Stomach (tissue), 8 donors: ENCODE measurements at regions not wholly inside any gene's neighbourhood (a gene's known extent, or its start where the extent isn't known, plus 50 kb on each side); places are given as distances from the start of the nearest gene placed in this dataset.
A peak's percentile ranks its signal among the peaks of the same experiment; 100 is the strongest.

ENCODE experiments used
- DNase-seq, 2 donors: peaks; one replicate each; pipeline versions ENCODE4 v3.0.0 to v3.0.0-alpha.2; 2013 to 2019
- H3K27ac ChIP-seq, 5 donors: fragments of 200-600 bp in 4 of 5; sonication (generic) in 4 of 5; one replicate each; pipeline ENCODE4 v1.5.1; 2013 to 2019; ENCODE audit warnings: mild to moderate bottlenecking in 1 of 5, moderate library complexity in 1 of 5
- H3K27me3 ChIP-seq, 3 donors: fragments of 200-600 bp; sonication (generic); one replicate each; pipeline ENCODE4 v1.5.1; 2017 to 2019; ENCODE audit warnings: mixed run types in 1 of 3
- H3K36me3 ChIP-seq, 4 donors: fragments of 200-600 bp; sonication (generic); 1 replicate in 3 of 4; 2 replicates in 1 of 4; pipeline ENCODE4 v1.5.1; 2016 to 2019
- H3K4me1 ChIP-seq, 4 donors: fragments of 200-600 bp; sonication (generic); one replicate each; pipeline ENCODE4 v1.5.1; 2016 to 2019
- H3K4me3 ChIP-seq, 4 donors: fragments of 200-600 bp; sonication (generic) in 3 of 4; one replicate each; pipeline ENCODE4 v1.5.1; 2016 to 2019; ENCODE audit warnings: mild to moderate bottlenecking in 1 of 4
- H3K9me3 ChIP-seq, 4 donors: fragments of 200-600 bp; sonication (generic); one replicate each; pipeline ENCODE4 v1.5.1; 2016 to 2019
- EP300 ChIP-seq: sonication (generic); formaldehyde crosslinking; IDR thresholded peaks from one replicate; pipeline ENCODE4 v1.6.1; 2017; ENCODE audit warnings: antibody characterized with exemption
- POLR2A ChIP-seq, 4 donors: fragments of 450-650 bp; IDR thresholded peaks; one replicate each; pipeline ENCODE4 v1.6.1; 2016; ENCODE audit warnings: antibody characterized with exemption in 4 of 4, control low read depth in 2 of 4, mild to moderate bottlenecking in 1 of 4, moderate library complexity in 1 of 4
- POLR2AphosphoS5 ChIP-seq, 3 donors: sonication (generic); formaldehyde crosslinking; IDR thresholded peaks; one replicate each; pipeline ENCODE4 v1.6.1; 2016; ENCODE audit warnings: antibody characterized with exemption in 3 of 3
- WGBS, 5 donors: extraction: QIAGEN DNeasy Blood & Tissue Kit in 3 of 5; methylation state at CpG; one replicate each; pipeline versions ENCODE4 v1.1.5 to v1.1.7; 2013 to 2018; 5-methylcytosine and 5-hydroxymethylcytosine counted together
- intact Hi-C: fragments of 100-400 bp; cut with DNase I; formaldehyde crosslinking; loops from one replicate; pipeline ENCODE4 v1.15.1; 2023; ENCODE audit warnings: low total_unique reads
- TF ChIP-seq, protein P1 (sequence below), 7 experiments: fragments of 450-650 bp in 4 of 7; fragments of 200-600 bp in 3 of 7; sonication (generic) in 3 of 7; IDR thresholded peaks; one replicate each; pipeline ENCODE4 v1.5.1; 2016 to 2019; ENCODE audit warnings: antibody characterized with exemption in 7 of 7, control low read depth in 2 of 7, mild to moderate bottlenecking in 1 of 7
- donor health status: healthy with polysubstance abuse.
- donor health status: Bipolar disorder and iron deficiency.
- donor health status: healthy.

DNA sequence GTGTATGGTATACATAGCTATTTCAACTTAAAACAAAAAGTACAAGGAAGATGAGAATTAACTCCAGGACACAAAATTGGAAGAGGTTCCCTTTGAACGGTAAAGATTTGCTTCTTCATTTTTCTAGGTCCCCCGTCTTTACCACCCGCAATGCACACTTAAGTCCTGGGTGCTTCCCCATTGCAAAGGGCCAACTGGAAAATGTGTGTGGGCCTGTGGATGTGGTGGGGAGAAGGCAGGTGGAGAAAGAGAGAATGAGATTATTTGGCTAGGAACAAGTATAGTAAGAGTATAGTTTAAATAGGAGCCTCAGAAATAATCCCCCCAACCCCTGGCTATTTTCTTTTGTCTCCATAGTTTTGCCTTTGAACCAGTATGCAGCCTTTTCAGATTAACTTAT is 115.4 kb downstream of the HLX start:
- Histone ChIP-seq H3K36me3 (no peaks in the 10 kb centered on the region), H3K27ac (no peak overlapping the region), H3K27me3 (no peaks in the 10 kb centered on the region), H3K4me1 (peaks cover 0 to 12% (median 0%) of the 10 kb centered on the region in 4 donors), H3K4me3 (no peak overlapping the region), H3K9me3 (no peaks in the 10 kb centered on the region)
- WGBS, 5 donors = 82 to 92% (median 90%) methylated on average over 3 of the region's 3 CpGs
- intact Hi-C loops = no loop called here
- TF ChIP-seq POLR2AphosphoS5 (IDR thresholded peaks at IDR 0.05) (no peak), EP300 (no peak), POLR2A (IDR thresholded peaks at IDR 0.05) (no peak)
- TF ChIP-seq, protein P1, sequence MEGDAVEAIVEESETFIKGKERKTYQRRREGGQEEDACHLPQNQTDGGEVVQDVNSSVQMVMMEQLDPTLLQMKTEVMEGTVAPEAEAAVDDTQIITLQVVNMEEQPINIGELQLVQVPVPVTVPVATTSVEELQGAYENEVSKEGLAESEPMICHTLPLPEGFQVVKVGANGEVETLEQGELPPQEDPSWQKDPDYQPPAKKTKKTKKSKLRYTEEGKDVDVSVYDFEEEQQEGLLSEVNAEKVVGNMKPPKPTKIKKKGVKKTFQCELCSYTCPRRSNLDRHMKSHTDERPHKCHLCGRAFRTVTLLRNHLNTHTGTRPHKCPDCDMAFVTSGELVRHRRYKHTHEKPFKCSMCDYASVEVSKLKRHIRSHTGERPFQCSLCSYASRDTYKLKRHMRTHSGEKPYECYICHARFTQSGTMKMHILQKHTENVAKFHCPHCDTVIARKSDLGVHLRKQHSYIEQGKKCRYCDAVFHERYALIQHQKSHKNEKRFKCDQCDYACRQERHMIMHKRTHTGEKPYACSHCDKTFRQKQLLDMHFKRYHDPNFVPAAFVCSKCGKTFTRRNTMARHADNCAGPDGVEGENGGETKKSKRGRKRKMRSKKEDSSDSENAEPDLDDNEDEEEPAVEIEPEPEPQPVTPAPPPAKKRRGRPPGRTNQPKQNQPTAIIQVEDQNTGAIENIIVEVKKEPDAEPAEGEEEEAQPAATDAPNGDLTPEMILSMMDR (IDR thresholded peaks at IDR 0.05) = no peak
- DNase-seq = no peak

DNA sequence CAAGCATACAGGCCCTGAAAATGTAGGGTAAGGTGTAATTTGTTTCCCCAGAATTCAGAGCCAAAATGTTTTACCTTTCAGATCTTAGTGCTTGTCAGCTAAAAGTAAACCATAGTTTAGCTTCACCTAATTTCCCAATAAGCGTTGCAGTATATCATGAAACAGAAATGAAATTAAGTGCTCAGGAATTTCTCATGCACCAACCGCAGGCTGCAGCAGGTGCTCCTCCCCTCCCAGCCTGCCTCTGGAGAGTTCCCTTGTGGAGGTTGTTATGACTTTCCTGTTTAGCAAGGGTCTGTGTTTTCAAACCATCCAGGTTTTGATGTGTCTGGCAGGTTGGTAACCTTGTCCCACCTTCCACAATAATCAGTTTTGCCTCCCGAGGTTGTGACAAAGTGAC is 118.5 kb downstream of the HLX start:
- Histone ChIP-seq H3K4me1 (peaks cover 0 to 1% (median 0%) of the 10 kb centered on the region in 4 donors), H3K9me3 (peaks cover 0 to under 1% (median 0%) of the 10 kb centered on the region in 4 donors), H3K36me3 (no peaks in the 10 kb centered on the region), H3K27me3 (no peaks in the 10 kb centered on the region), H3K4me3 (no peak overlapping the region), H3K27ac (no peak overlapping the region)
- TF ChIP-seq, protein P1 (IDR thresholded peaks at IDR 0.05) = no peak
- TF ChIP-seq POLR2AphosphoS5 (IDR thresholded peaks at IDR 0.05) = no peak
- no peak for TF ChIP-seq EP300
- no peak for TF ChIP-seq POLR2A (IDR thresholded peaks at IDR 0.05)
- 71 to 78% (median 74%) methylated on average over 3 of the region's 3 CpGs for WGBS, 5 donors
- no peak for DNase-seq
- intact Hi-C loops = no loop called here

DNA sequence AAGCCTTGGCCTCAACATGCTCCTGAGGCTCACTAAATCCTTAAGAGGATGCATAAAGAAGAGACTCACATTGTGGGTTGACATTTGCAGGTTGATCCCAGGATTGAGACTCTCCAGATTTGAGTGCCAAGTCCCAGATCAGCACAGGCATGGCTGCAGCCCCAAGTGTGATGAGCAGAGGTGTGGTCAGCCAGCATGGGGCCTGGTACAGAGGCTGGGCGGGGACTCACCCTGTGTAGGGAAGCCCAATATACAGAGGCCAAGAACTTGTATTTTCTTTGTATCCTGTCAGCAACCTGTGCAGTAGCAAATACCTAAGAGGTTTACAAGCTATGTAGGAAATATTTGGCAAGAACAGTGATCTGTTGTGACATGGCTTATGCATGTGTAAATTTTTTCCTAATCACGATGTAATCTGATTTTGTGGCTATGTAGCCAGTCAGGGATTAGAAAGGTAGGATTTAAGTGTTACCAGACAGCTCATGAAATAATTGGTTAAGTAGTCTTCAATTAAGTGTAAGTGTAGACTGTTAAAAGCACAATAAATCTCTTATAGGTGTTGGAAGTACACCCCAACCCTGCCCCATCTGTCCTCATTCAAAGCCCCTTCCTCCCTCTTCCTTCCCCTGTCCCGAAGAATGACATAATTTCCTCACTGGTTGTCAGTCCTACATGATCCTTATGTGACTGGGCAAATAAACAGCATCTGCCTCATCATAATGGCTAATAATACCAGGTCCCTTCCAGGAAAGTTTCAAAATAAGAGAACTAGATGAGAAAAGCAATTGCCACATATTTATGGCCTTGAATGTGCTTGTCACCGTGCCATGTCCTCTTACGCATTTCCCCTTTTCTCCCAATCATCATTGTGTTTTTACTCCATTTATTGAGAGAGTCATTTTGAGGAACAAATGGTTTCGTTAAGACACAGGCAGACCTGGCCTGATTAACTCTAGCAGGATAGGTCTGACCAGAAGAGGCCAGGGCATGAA is 120.9 kb downstream of the HLX start:
- Histone ChIP-seq H3K27me3 (no peaks in the 10 kb centered on the region), H3K27ac (peak overlapping the region in 2 of 5 donors; percentile 34 to 43), H3K4me3 (no peak overlapping the region), H3K36me3 (no peaks in the 10 kb centered on the region), H3K4me1 (no peaks in the 10 kb centered on the region), H3K9me3 (peaks cover 0 to 6% (median 0%) of the 10 kb centered on the region in 4 donors)
- intact Hi-C loops = no loop called here
- peak in 1 of 2 donors; percentile 44 for DNase-seq
- WGBS, 5 donors = 45 to 70% (median 62%) methylated on average over 6 of the region's 6 CpGs
- TF ChIP-seq, protein P1 (IDR thresholded peaks at IDR 0.05) = no peak
- TF ChIP-seq POLR2AphosphoS5 (IDR thresholded peaks at IDR 0.05) (peak in 2 of 3 donors; percentile 23 to 48), EP300 (no peak)

DNA sequence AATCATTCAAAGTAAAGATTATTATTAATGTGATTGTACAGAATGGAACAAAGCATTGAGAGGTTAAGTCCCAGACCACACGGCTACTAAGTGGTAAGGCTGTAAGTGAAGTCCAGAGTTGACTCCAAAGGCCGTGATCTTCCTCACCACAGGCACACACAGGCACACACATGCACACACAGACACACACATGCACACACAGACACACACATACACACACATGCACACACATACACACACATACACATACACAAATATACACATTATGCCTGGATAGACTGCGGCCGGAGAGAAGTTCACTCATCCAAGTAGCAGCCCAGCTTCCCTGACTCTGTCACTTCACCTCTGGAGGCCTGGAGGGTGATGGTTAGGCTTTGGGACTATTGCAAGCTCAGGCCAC is 121.9 kb downstream of the HLX start:
- 84 to 94% (median 89%) methylated on average over 4 of the region's 4 CpGs for WGBS, 5 donors

More for the DNA sequence above, 121.9 kb downstream of the HLX start:
- H3K4me1 ChIP-seq = no peaks in the 10 kb centered on the region
- H3K27ac ChIP-seq = peak overlapping the region in 1 of 5 donors; percentile 34
- no peaks in the 10 kb centered on the region for H3K36me3 ChIP-seq
- peaks cover 0 to 6% (median 0%) of the 10 kb centered on the region in 4 donors for H3K9me3 ChIP-seq
- intact Hi-C loops = no loop called here
- TF ChIP-seq POLR2AphosphoS5 (IDR thresholded peaks at IDR 0.05) (no peak), EP300 (no peak), POLR2A (IDR thresholded peaks at IDR 0.05) (no peak)
- TF ChIP-seq, protein P1 (IDR thresholded peaks at IDR 0.05) = no peak
- H3K27me3 ChIP-seq = no peaks in the 10 kb centered on the region
- no peak overlapping the region for H3K4me3 ChIP-seq
- no peak for DNase-seq
